CD4-positive, alpha-beta T cell treated with Interleukin-6 at 100 ng/mL for 8 hours (primary cell): ENCODE measurements at regions not wholly inside any gene's neighbourhood (a gene's known extent, or its start where the extent isn't known, plus 50 kb on each side); places are given as distances from the start of the nearest gene placed in this dataset.

ENCODE experiments used
- DNase-seq: peaks from one replicate; pipeline ENCODE4 v3.0.0-alpha.2; 2020; ENCODE audit warnings: mixed read lengths, low spot score

DNA sequence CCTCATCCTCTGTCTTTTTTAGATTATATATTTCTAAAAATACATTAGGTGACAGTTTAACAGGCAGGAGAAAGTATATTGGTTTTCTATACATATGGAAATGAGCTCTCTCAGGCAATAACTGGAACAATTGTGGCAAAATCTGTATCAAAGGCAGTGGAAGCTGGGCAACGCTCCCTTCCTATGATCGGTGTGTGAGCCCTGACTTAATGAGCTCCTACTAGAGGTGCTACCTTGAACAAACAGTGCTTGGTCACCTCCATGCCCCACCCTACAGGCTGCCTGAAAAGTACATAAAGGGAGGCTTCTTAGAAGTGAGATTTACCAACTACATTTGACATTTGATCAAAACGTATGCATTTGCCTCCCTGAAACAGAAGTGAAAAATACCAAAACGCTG is 185.3 kb downstream of the EFNB2 start:
- DNase-seq = no peak

DNA sequence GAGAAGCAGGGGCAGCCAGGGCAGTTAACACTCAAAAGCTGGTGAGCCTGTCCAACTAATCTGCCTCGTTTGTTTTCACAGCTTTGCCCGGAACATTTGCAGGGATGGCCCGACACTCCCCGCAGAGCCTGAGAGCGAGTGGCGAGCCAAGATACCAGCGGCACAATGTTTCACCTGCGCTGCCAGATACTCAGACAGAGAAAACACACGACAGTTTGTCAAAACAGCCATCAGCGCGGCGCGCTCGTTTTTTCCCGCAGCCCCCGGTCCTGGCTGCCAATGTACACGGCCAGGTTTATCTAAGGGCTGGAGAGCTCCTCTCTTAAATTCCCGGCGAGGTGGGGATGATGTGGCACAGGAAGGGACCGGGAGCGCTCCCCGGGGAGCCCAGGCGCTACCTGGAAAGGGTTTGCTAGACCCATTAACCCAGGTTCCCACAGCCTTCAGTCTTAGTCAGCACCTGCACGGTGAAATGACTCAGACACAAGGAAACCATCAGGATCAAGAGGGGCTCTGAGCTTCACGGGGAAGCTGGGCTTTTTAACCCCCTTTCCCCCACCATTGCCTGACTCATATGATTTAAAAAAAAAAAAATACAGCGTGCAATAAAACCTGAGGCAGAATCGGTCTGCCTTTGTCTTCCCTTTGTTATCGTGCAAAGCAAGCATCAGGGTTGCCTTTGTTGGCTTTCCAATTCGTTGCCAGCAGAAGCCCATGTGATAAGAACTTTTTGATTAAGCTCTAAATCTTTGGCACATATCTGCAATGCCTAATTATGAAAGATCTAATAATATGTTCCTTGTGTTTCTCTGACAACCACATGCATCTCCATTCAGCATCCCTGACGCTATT is 186.2 kb downstream of the EFNB2 start:
- no peak for DNase-seq

DNA sequence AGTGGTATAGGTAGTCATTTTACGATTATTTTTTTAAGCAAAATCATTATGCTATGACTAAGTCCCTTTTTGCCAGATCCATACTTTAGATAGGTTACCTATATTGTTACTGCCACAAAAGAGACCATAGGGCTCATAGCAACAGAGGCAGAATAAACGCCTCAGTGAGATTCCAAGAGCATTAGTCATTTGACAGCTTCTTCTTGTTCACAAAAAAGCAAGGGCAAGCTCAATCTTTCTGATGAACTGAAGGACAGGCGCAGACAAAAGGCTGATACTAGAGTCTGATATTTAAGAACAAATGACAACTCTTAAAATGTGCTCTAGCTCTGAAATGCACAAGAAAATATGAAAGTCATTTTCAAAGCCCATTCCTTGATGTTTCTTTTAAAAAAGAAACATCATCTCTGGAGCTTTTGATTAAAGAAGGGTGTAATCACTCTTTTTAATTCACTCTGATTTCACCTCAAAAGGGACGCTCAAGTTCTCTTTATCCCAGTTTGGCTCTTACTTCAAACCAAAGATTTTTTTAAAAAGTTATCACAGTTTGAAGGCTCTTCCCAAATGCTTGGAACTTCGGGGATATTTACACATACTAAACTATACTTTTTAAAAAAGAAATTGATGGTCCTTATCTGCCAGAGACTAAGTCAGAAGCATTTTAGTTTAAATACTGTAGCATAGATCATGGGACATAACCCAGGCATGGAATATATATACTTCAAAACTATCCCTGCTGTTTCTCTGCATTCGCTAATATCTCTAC is 187.2 kb downstream of the EFNB2 start:
- no peak for DNase-seq

DNA sequence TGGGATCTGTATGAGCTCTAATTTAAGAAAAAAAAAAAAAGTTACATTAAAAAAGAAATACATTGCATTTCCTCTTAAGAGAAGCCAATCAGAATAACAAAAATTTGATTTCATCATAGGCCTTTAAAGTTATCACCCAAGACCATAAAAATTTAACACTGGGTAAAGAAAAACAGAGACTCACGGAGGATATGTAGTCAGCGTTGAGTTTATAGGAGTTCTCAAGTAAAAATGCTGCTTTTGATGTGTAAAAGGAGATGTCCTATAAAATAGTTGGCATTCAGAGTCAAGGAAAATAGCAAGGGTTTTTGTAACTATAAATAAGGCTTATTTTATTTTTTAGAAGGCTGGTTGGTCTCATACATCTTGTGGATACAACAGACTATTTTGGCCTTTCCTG is 191.1 kb downstream of the EFNB2 start:
- no peak for DNase-seq

DNA sequence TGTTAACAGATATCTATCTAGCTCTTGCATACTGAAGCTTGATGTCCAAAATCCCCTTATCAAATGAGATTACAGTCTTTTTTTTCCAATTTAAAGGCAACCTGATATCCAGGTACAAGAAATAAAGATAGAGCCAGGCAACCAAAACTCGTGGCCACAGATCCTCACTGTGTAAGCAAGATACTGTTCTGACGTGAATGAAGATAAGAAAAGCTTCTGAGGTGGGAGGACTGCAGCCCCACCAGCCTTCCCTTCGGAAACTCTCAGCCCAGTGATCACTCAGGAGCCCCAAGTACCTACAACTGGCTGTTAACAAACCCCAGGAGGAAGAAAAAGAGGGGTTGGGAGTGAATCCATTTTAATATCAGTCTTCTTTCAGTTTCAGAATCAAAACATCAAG is 191.6 kb downstream of the EFNB2 start:
- no peak for DNase-seq

DNA sequence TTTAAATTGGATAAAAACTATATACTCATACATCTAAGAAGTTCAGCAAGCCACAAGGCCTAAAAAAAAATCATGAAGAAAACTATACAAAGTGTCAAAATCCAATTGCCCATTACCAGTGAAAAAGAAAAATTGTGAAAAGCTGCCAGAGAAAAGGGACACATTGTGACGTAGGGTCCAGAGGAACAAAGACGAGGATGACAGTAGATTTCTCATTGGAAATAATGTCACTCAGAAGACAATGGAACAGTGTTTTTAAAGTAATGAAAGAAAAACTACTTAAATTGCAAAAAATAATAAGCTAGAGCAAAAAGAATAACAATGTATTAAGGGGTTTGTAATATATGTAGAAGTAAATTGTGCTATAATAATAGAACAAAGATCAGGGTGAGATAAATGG is 195.2 kb downstream of the EFNB2 start:
- DNase-seq = no peak

DNA sequence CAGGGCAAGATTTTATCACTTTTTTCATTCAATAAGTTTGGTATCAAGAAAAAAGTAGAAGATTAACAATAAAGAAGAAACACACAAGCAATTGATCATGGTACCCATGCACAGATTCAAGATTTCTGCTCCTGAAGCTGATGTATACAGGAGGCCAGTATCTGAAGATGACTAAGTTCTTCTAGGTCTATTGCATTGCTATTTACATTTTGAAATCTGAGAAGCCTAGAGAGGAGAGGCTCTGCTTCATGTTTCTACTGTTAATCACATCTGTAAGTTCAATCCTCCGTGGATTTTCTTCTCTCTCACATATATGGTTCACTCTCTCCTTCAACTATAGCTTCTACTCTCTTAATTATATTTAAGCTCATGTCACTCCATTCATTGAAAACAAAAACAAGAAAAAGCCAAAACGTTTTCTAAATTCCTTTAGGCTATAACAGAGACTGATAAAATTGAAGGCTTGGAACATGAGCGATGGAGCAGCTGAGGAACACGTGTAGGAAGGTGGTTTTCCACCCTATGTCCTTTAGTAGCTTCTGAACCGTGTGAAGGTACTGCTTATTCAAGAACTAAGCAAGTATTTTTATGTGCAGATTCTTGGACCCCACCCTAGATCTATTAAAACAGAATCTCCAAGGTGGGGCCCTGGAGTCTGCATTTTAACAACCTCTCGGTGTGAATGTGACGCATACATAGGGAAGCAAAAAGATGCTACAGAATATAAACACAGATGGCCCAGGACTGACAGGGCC is 198.2 kb downstream of the EFNB2 start:
- DNase-seq = no peak

DNA sequence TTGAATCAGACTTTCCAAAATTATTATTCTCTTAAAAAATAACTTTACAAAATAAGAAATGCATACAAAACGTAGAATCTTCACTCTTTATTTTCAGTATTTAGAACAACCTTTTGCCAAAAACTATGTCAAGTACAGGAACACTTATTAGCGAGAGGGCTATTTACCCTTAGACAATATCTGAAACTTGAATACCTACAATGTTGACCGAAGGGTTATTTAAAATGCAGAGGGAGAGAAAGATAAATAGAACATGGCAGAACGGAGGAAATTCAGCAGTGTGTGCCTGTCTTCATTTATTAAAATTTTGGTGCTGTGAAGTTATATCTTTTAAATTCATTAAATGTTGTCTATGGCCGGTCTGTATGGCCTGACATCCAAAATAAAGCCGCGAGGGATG is 198.8 kb downstream of the EFNB2 start:
- no peak for DNase-seq

DNA sequence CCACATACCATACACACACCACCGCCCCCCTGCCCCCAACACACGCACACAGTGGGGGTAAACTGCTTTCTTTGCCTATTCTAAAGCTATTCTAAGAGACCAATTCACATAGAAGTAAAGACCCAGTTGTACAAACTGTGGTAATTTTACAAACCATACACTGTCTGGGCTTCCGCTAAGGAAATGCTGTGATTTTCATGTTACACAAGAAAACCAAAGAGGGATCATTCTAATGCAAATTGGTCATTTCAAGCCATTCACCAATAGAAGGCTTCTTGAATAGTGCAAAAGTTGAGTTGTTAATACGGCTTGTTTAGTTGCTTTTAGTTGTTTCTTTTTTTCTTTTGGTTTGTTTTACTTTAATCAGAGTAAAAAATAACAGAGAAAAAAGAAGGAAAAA is 202.8 kb downstream of the EFNB2 start:
- no peak for DNase-seq

DNA sequence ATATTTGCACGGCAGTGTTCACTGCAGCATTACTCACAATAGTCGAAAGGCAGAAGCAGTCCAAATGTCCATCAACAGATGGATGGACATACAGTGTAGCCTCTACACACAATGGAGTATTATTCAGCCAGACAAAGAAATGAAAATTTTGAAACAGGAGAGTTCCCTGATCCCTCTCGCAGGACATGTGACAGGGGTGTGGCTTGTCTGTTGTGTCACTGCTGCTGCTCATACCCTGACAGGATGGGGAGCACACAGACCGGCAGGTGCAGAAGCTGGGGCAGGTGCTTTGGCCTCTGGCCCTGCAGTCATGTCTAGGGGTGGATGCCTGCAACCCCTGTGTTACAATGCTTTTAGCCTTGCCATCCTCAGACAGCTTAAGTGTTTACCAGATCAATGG is 204.3 kb downstream of the EFNB2 start:
- DNase-seq = no peak

DNA sequence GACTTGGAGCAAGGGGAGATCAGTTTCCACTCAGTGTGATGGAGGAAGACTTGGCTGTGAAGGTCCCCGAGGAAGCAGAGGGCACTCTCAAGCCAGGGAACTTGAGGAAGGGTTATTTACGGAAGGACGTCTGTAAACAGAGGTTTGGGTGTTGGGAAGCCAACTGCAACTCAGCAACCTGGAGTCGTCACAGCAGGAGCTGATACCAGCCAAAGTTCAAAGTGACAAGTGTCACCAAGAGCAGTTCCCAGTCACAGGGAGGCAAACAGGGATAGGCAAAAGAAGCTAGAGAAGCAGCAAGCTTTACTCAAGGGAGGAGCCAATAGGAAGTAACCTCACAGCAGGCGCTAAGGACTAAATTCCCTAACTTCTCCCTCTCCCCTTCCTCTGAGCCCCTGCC is 205.5 kb downstream of the EFNB2 start:
- DNase-seq = no peak

DNA sequence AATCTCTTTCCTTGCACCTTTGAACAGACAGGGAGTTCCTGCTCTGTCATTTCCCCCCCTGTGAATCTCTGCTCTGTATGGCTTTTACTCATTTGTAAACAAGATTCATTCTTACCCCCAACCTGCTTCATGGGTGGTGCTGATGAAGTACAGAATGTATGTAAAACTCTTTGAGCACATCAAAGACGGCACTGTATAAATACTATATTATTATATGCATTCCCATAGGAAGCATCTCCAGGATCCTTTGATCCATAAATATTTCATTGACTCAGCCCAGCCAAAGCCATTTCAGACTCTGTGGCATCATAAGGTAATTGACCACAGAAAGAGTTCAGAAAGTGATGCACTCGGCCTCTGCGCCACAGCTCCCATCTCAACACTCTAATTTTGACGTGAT is 208.7 kb downstream of the EFNB2 start:
- DNase-seq = no peak

DNA sequence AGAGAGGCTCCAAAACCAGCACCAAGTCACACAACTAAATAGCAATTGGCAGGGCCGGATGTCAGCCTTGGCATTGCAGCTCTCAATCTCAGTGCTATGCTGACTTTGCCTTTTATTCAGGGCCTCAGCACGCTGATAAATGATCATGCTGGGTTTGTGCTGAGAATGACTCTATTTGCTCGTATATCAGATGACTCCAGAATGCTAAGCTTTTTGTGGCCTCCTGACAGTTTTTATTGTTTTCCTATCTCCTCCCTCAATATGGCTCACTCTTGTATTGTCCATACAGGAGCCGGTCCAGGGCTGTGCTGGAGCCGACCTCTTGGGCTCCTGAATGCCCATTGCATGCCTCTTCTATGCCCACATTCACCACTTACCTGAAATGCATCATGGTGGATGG is 211.0 kb downstream of the EFNB2 start:
- DNase-seq = no peak

DNA sequence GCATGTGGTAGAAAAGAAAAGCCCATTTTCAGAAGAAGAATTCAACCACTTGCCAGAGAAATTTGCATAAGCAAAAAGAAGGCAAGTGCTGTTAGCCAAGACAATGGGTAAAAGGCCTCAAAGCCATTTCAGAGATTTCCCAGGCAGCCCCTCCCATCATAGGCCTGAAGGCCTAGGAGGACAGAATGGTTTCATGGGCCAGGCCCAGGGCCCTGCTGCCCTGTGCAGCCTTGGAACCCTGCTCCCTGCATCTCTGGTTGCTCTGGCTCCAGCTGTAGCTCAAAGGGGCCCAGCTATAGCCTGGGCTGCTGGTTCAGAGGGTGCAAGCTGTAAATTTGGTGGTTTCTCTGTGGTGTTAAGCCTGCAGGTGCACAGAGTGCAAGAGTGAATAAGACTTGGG is 212.8 kb downstream of the EFNB2 start:
- no peak for DNase-seq

DNA sequence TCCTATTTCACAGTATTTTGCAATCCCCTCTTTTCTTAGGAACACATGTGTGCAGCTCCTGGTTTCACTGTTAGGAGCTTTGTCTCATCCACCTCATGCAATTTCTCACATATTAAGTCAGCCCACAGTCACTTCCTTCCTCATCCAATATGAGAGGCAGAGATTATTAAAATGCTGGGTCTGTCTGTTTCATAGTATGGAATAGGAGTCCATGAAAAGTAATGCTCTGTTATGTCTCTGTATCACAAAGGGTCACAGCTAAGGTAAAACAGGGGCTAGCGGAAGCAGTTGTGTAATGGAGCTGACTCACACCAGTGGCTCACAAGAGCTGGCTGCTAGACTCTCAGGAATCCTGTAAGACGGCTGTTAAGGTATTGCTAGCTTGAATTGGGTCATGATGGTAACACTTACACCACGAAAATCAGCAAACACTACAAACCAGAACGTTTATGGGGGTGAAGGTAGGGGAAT is 216.5 kb downstream of the EFNB2 start:
- no peak for DNase-seq

DNA sequence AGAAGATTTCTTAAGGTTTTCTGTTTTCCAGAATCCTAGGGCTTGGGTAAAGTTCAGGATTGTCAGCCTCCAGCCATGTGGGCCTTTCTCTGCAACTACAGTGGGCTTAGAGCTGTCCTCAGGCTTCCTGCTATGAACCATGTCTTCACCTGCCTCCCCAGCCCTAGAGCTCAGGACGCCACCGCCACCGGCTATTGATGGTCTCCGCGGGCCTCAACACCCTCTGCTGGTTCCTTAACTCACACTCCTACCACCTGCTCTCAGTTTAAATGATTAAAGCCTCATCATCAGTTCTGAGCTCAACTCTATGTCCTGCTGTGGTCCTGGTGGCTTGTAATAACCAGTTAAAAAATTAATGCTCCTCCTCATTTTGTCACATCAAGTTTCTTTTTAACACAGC is 221.0 kb downstream of the EFNB2 start:
- DNase-seq = no peak

DNA sequence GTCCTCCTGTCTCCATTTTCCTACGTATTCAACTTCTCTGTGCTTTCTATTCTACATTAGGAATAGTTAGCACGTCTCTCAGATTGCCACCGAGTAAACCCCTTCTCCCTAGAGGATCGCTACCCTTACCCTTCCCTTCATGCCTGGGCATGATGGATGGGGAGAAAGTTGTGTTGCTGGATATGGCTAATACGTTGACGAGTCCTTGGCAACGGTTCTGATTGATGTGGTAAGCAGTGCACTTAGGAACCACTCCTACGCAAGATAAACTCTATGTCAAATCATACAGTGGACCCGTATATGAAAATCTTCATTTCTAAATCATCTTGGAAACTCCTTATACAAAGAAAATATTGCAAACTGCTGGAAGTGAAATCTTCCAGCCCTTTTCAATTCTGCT is 224.5 kb downstream of the EFNB2 start:
- DNase-seq = no peak

DNA sequence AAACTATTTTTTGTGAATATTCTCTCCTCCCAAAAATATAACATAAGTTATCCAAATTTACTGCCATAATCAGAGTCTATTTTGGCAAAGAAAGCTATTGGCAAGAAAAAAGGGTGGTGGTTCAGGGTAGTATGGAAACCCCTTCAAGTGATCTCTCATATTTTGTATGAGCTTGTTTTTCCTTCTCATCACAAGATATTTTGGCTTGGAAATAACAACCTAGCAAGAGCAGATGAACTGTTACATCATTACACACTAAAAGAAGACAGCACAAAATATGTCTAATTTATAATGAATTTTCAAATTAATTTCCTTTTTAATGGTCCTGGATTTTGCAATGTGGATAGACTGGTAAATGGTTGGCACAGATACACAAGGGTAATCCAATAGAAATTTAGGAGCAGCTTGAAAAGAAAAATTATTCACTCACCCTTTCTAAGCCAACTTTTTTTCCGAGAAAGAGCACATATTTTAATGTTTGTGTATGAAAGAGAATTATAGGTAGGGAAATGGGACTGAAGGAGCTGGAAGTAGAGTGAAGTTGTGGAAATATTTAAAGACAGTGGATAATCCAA is 225.1 kb downstream of the EFNB2 start:
- no peak for DNase-seq

DNA sequence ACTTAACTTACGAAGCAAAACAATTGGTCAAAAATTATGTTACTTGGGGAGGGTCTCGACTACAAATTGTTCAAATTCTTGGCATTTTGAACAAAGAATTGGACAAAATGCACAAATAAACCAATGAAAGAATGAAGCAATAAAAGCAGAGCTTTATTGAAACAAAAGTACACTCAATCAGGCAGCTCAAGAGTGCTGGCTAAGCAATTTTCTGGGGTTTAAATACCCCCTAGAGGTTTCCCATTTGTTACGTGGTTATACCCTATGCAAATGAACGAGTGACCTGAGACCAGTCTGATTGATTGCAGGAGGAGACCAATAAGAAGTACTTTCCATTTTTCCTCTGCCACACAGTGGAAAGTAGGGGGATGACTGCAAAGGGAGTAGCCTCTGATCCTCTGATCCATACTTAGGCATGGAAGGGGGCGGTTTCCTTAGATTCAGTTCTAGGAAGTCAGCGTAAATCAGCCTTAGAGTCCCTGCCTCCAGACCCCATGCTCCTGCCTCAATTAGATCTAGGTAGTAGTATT is 228.6 kb downstream of the EFNB2 start:
- no peak for DNase-seq

DNA sequence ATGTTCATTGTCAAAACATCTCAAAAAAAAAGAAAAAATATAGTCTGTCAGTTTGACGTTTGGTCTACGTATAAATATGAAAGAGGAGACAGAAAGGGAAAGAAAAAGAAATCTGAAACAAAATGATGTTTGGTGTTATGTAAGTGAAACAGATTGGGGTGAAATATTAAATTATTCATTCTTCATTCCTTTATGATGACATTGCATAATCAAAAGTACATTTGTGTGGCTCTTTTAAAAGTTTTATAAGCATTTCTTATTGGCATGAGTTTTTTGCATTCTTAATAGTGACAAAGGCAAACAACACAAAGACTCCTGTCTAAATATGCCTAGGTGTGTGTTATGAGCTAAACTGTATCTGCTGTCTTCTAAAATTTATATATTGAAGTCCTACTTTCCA is 232.6 kb downstream of the EFNB2 start:
- no peak for DNase-seq

DNA sequence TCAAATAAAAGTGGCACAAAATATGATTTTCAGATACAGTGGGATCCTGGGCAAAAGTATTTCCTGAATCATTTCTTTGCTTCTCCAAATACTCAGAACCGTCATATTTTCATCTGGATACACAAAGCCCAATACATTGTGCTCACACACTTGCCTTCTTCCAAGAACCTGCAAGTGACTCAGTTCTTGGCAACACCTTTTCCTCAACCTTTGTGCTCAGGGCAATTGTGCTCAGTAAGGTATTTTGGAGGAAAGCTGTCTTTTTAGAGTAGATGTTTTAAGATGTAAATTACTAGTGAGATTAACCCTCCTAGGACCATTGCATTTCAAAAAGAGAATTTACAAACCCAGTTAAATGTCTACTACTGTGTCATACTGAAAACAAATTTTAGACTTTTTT is 233.5 kb downstream of the EFNB2 start:
- no peak for DNase-seq

DNA sequence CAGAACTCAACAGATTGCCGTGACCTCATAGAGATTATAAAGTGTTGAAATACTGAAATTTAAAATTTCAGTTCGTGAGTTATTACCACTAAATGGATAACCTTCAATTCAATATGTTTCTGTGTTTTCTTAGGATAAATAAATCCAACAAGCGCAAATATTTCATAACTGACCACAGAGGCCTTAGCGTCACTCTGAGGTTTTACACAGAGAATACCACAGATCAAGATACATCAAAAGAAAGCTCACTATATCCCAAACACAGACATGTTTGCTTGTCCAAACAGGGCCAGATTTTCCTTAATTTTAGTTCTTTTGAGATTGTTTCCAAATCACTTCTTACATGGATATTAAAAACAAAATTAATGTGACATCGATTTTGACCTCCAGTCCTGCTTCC is 235.8 kb downstream of the EFNB2 start:
- DNase-seq = no peak
